IgD-negative memory B cell (primary cell): ENCODE measurements at regions not wholly inside any gene's neighbourhood (a gene's known extent, or its start where the extent isn't known, plus 50 kb on each side); places are given as distances from the start of the nearest gene placed in this dataset.

Source experiments
- H3K27ac Mint-ChIP-seq, 3 donors: one replicate each; pipeline ENCODE4 v1.8.0; 2020 to 2022; ENCODE audit warnings: mild to moderate bottlenecking in 3 of 3, mixed read lengths in 3 of 3, moderate library complexity in 1 of 3
- H3K27me3 Mint-ChIP-seq: one replicate; pipeline ENCODE4 v1.8.0; 2021; ENCODE audit warnings: mixed read lengths
- H3K36me3 Mint-ChIP-seq: one replicate; pipeline ENCODE4 v1.8.0; 2020; ENCODE audit warnings: mild to moderate bottlenecking, mixed read lengths
- H3K4me1 Mint-ChIP-seq, 3 donors: one replicate each; pipeline ENCODE4 v1.8.0; 2020 to 2022; ENCODE audit warnings: mixed read lengths in 3 of 3, mild to moderate bottlenecking in 1 of 3
- H3K4me3 Mint-ChIP-seq, 4 donors: one replicate each; pipeline ENCODE4 v1.8.0; 2020 to 2022; ENCODE audit warnings: mild to moderate bottlenecking in 4 of 4, mixed read lengths in 4 of 4, moderate library complexity in 3 of 4
- H3K9me3 Mint-ChIP-seq, 3 donors: one replicate each; pipeline ENCODE4 v1.8.0; 2020 to 2021; ENCODE audit warnings: mixed read lengths in 3 of 3, mild to moderate bottlenecking in 1 of 3

DNA sequence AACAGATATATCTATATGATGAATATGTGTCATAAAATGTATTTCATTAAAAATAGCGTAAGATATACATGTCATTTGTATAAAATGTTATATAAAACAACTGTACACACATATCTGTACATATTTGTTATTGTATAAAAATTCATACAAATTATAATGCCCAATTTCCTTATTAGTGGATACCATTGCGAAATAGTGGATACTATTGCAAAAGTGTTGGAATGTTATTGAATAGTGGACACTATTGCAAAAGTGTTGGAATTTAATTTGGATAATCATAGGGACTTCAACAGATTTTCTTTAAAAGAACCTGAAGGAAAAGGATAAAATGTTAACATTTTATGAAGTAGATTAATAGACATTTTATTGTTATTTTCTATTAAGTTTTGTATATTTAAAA, 487.4 kb downstream of the HAO1 start:
- Mint-ChIP-seq H3K36me3 (no peaks in the 10 kb centered on the region), H3K27me3 (no peaks in the 10 kb centered on the region), H3K9me3 (peaks cover 0 to 14% (median 6%) of the 10 kb centered on the region in 3 donors), H3K27ac (no peak overlapping the region), H3K4me3 (no peak overlapping the region), H3K4me1 (no peaks in the 10 kb centered on the region)

DNA sequence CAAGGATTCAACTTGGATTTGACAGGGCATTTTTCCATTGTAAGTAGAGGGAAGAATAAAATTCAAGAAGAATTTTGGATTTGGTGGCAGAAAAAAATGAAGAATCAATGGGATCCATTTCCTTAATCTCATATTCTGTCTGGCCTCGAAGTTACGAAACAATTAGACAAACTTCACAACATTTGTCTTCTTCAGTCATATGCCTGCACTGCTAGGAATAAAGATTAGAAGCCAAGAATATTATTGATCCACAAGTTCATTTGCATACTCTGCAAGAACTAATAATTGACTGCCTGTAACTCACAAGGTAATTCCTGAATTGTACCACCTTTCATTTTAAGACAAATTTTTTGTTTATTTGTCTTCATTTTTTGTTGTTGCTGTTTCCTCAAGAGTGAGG, 486.2 kb downstream of the HAO1 start:
- Mint-ChIP-seq H3K4me3 (no peak overlapping the region), H3K36me3 (no peaks in the 10 kb centered on the region), H3K9me3 (peaks cover 0 to 9% (median 5%) of the 10 kb centered on the region in 3 donors), H3K27ac (no peak overlapping the region), H3K4me1 (no peaks in the 10 kb centered on the region), H3K27me3 (no peaks in the 10 kb centered on the region)

DNA sequence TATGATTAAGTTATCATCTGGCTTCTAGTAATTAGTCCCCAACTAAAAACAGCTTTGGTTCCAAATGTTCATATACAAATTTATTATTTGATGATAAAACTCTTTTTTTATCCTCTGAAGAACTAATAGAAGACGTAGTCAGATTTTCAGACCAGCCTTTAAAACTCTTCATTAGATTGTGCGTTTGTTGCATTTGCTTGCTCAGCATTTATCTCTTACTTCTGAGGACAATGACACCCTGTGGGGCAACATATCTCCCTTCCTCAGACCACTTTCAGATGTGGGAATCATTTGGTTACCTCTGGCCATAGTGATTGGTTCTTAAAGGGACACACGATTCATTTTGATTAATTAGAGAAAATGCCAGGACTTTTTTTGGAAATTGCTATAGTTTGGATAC, 481.8 kb downstream of the HAO1 start:
- no peaks in the 10 kb centered on the region for H3K36me3 Mint-ChIP-seq
- no peak overlapping the region for H3K4me3 Mint-ChIP-seq
- H3K27ac Mint-ChIP-seq: no peak overlapping the region
- no peaks in the 10 kb centered on the region for H3K4me1 Mint-ChIP-seq
- H3K9me3 Mint-ChIP-seq: peaks cover 6 to 8% (median 7%) of the 10 kb centered on the region in 3 donors
- no peaks in the 10 kb centered on the region for H3K27me3 Mint-ChIP-seq

DNA sequence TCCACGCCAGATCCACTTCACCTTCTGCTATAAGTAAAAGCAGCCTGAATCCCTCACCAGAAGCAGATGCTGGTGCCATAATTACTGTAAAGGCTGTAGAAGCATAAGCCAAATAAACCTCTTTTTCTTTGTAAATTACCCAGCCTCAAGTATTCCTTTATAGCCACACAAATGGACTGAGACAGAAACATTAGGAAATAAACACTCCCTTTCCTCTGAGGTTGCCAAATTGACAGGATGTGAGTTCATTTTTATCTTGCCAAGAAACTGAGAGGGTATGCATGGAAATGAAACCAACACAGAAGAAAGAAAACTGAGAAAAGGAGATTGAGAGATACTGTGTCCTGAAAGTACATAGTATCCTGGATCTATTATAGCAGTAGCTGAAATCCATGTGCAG, 481.2 kb downstream of the HAO1 start:
- no peaks in the 10 kb centered on the region for H3K27me3 Mint-ChIP-seq
- no peaks in the 10 kb centered on the region for H3K36me3 Mint-ChIP-seq
- no peak overlapping the region for H3K27ac Mint-ChIP-seq
- no peak overlapping the region for H3K4me3 Mint-ChIP-seq
- H3K4me1 Mint-ChIP-seq: no peaks in the 10 kb centered on the region
- H3K9me3 Mint-ChIP-seq: peaks cover 6 to 8% (median 7%) of the 10 kb centered on the region in 3 donors

DNA sequence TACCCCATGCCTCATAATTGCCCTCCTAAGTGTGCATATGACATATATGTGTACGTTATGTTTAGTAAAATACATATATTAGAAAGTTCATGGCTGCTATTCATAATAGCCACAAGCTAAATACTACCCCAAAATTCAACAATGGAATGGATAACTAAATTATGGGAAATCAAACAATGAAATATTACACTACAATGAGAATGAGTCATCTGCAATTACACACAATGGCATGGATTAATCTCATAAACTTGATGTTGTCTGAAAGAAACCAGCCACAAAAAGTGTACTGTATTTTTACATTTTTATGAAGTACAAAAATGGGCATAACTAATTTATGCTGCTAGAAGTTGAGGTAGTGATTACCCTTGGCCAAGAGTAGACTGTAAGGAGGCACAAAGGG, 477.0 kb downstream of the HAO1 start:
- H3K27me3 Mint-ChIP-seq: no peaks in the 10 kb centered on the region
- no peaks in the 10 kb centered on the region for H3K36me3 Mint-ChIP-seq
- H3K9me3 Mint-ChIP-seq: peaks cover 2 to 12% (median 8%) of the 10 kb centered on the region in 3 donors
- no peak overlapping the region for H3K27ac Mint-ChIP-seq
- no peak overlapping the region for H3K4me3 Mint-ChIP-seq
- H3K4me1 Mint-ChIP-seq: no peaks in the 10 kb centered on the region

DNA sequence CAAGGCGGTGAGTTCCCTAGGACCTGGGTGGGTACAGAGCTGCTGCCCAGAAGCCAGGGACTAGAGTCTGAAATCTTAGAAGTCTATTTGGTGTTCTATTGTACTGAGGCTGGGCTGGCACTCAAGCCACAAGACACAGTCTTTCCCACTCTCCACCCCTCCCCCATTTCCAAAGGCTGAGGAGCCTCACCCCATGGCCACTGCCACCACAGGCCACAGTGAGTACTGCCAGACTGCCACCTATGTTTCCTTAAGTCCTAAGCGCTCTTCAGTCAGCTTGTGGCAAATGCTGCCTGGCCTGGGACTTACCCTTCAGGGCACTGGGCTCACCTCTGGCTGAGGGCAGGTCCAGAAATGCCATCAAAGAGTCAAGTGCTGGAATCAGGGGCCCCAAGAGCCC, 469.3 kb downstream of the HAO1 start:
- H3K27me3 Mint-ChIP-seq: no peaks in the 10 kb centered on the region
- H3K4me1 Mint-ChIP-seq: no peaks in the 10 kb centered on the region
- no peak overlapping the region for H3K4me3 Mint-ChIP-seq
- no peak overlapping the region for H3K27ac Mint-ChIP-seq
- H3K9me3 Mint-ChIP-seq: peaks cover 3 to 6% (median 5%) of the 10 kb centered on the region in 3 donors
- no peaks in the 10 kb centered on the region for H3K36me3 Mint-ChIP-seq

DNA sequence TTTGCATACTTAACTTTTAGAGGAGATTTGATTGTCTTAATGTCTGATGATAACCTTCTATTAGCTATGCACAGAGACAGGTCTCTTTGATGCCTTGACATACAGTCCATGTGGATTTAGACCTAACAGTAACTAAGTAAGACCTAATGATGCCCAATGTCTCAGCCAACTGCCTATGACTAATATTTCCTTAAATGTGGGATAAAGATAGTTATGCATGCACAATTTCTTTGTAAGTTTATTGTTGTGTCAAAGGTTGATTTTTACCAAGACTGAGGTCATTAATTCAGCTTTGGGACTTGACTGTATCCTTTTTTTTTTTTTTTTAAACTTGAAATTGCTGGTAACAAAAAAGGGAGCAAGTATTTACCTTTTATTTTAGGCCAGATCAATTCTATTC, 450.0 kb downstream of the HAO1 start:
- H3K4me3 Mint-ChIP-seq: no peak overlapping the region
- no peaks in the 10 kb centered on the region for H3K27me3 Mint-ChIP-seq
- no peaks in the 10 kb centered on the region for H3K36me3 Mint-ChIP-seq
- H3K9me3 Mint-ChIP-seq: peaks cover 5 to 12% (median 11%) of the 10 kb centered on the region in 3 donors
- no peaks in the 10 kb centered on the region for H3K4me1 Mint-ChIP-seq
- no peak overlapping the region for H3K27ac Mint-ChIP-seq

DNA sequence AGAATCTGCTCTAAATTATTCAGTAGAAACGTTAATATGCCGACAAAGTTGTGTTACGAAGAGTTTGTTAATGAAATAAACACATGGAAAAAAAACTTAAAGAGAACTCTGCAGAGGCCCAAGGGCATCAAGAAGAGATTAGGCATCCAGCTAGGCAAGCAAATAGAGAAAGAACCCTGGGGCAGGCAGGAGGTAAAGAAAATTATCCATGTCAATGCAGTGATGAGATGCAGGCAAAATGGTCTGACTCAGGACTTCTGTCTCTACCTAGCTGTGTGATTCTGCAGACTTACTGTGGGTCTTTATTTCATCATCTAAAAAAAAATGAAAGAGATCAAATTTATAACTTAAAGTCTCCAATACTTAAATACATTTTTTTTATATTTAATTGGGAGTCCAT, 448.0 kb downstream of the HAO1 start:
- H3K4me1 Mint-ChIP-seq: no peaks in the 10 kb centered on the region
- no peaks in the 10 kb centered on the region for H3K27me3 Mint-ChIP-seq

DNA sequence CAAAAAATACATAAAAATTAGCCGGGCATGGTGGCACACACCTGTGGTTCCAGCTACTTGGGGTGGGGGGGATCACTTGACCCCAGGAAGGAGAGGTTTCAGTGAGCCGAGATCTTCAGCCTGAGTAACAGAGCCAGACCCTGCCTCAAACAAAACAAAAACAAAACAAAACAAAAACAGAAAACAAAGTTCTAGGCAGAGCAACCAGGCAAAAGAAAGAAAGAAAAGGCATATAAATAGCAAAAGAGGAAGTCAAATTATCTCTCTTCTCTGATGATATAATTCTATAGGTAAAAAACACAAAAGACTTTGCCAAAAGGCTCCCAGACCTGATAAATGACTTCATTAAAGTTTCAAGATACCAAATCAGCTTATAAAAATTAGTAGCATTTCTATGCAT, 446.9 kb downstream of the HAO1 start:
- no peak overlapping the region for H3K27ac Mint-ChIP-seq
- no peaks in the 10 kb centered on the region for H3K4me1 Mint-ChIP-seq
- H3K4me3 Mint-ChIP-seq: no peak overlapping the region
- no peaks in the 10 kb centered on the region for H3K36me3 Mint-ChIP-seq
- no peaks in the 10 kb centered on the region for H3K27me3 Mint-ChIP-seq
- H3K9me3 Mint-ChIP-seq: peaks cover 5 to 15% (median 7%) of the 10 kb centered on the region in 3 donors

More for the DNA sequence above, 448.0 kb downstream of the HAO1 start:
- no peak overlapping the region for H3K4me3 Mint-ChIP-seq
- H3K27ac Mint-ChIP-seq: no peak overlapping the region
- no peaks in the 10 kb centered on the region for H3K36me3 Mint-ChIP-seq
- peaks cover 5 to 14% (median 8%) of the 10 kb centered on the region in 3 donors for H3K9me3 Mint-ChIP-seq

DNA sequence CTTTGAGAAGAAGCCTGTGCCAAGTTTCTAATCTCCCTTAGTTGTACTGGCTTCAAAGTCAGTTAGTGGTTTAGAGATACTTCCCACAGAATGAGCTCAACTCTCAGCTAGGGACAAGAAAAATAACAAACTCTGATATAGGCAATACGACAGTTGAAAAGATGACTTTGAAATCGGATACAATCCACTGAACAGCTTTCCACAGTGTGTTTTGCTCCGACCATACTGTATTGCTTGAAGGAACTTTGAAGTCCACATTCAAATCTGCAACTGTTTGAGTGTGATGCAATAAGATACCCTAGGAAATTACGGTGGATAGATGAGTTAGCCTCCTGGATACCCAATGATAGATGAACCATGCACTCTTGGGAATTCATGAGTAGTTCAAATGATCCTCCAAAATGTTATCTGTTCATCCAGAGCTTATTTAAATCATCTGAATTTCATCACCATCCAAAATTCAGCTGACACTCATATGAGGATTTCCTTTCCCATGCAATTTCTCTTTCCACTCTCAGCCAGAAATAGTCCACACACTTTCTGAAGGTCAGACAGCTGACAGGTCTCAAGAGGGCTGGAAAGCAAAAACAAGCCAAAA, 443.8 kb downstream of the HAO1 start:
- Mint-ChIP-seq H3K27me3 (no peaks in the 10 kb centered on the region), H3K9me3 (peaks cover 5 to 15% (median 8%) of the 10 kb centered on the region in 3 donors), H3K36me3 (no peaks in the 10 kb centered on the region), H3K4me1 (no peaks in the 10 kb centered on the region), H3K4me3 (no peak overlapping the region), H3K27ac (no peak overlapping the region)

DNA sequence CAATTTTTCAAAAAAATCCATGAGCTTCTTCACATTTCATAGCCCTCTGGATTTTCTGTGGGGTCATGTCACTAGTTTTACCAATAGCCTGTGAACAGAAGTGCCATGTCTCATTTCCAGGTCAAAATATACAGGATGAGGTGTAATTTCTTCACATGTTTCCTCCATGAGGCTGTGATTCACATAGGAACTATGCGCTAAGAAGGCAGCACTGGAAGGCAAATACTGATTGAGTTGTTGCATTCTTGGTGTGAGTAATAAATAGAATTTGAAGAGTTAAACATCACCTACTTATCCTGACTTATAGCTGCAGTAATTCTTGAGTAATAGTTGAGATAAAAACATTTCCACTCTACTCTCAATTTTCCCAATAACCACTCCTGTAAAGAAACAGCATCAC, 442.3 kb downstream of the HAO1 start:
- Mint-ChIP-seq H3K4me3 (no peak overlapping the region), H3K9me3 (peaks cover 2 to 15% (median 8%) of the 10 kb centered on the region in 3 donors), H3K27me3 (no peaks in the 10 kb centered on the region), H3K4me1 (no peaks in the 10 kb centered on the region), H3K27ac (no peak overlapping the region), H3K36me3 (no peaks in the 10 kb centered on the region)

DNA sequence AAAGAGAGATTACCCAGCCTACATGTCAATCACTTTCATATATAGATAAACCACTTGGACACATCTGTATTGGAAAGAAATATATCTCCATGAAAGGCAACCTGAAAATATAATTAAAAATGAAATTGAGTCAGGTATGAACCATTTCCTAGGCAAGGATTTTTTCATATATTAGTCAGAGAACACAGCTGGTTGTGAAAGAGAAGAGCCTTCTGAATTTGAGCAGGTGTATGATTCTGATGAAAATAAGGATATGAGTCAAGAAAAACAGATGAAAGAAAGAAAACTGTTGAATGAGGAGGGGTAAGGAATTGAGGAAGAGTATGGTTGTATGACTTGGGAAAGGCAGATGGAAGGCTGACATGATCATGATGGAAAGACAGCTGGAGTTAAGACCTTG, 441.1 kb downstream of the HAO1 start:
- no peaks in the 10 kb centered on the region for H3K4me1 Mint-ChIP-seq
- no peaks in the 10 kb centered on the region for H3K36me3 Mint-ChIP-seq
- H3K27ac Mint-ChIP-seq: no peak overlapping the region
- H3K27me3 Mint-ChIP-seq: no peaks in the 10 kb centered on the region
- peaks cover 2 to 14% (median 7%) of the 10 kb centered on the region in 3 donors for H3K9me3 Mint-ChIP-seq
- no peak overlapping the region for H3K4me3 Mint-ChIP-seq

DNA sequence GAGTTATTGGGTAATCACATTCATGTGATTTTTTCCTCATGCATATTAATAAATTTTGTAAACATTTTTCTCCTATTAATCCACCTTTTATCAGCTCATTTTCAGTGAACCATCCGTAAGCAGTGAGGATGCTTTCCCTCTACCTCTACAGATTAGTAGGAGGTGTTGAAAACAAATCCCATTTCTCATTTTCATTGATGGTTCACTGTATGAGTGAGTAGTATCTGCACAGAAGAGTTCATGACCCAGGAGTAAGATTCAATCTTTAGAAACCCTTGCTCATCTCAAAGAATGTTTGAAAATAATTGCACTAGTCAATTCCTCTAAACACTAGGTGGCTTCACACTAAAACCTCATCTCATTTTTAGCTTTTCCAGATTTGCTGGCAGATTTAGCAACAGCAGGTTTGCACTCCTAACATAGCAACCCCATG, 440.0 kb downstream of the HAO1 start:
- no peak overlapping the region for H3K27ac Mint-ChIP-seq

DNA sequence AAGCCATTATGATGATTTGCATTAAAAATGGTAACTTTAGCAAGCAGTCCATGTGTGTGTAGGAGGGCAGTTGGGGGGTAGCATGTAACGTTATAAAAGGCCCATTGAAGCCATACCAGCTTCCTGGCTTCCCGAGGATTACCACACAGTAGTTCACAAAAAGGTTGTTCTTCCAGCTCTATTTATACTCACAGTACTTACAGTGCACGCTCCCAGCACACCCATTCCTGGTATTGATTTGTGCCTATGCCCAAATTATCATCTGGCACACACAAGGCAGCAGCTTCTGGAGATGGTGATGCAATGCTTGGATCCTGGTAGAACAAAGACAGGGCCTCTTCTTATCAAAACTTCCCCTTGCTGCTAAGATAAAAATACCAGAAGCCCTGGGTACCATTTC, 436.8 kb downstream of the HAO1 start:
- Mint-ChIP-seq H3K4me1 (no peaks in the 10 kb centered on the region), H3K4me3 (no peak overlapping the region), H3K27ac (no peak overlapping the region), H3K27me3 (no peaks in the 10 kb centered on the region), H3K9me3 (peaks cover 0 to 7% (median 3%) of the 10 kb centered on the region in 3 donors), H3K36me3 (no peaks in the 10 kb centered on the region)

More for the DNA sequence above, 440.0 kb downstream of the HAO1 start:
- Mint-ChIP-seq H3K9me3 (peaks cover 2 to 4% (median 2%) of the 10 kb centered on the region in 3 donors), H3K4me3 (no peak overlapping the region), H3K36me3 (no peaks in the 10 kb centered on the region), H3K27me3 (no peaks in the 10 kb centered on the region), H3K4me1 (no peaks in the 10 kb centered on the region)

DNA sequence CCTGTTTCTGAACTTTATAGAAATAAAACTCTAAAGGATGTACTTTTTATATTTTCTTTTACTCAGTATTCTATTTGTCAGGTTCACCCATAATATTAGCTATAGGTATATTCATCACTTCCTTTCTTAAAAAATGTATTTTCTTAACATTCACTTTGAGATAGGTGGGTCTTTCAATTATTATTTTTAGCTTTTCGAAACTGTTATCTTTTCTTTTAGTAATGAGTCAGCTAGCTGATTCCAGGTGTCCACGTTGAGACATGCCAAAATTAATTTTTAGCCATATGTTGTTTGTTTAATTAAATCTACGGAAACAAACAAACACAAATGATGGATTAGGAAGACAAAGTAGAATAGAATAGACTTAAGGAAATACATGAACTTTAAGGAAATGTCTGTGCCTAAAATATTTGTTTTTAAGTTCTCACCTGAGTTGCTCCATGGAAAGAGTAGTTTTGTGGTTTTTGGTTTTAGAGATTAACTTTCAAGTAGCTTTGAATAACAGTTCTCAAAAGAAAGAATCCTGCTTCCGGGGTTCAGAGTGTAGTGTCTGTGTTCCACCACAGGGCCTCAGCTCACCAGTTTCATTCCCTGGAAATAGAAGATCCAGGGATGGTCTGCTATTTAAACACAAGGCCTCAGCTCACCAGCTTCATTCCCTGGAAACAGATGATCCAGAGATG, 435.0 kb downstream of the HAO1 start:
- Mint-ChIP-seq H3K9me3 (peaks cover 0 to 7% (median 6%) of the 10 kb centered on the region in 3 donors), H3K4me3 (no peak overlapping the region), H3K4me1 (no peaks in the 10 kb centered on the region), H3K36me3 (no peaks in the 10 kb centered on the region), H3K27ac (no peak overlapping the region), H3K27me3 (no peaks in the 10 kb centered on the region)

DNA sequence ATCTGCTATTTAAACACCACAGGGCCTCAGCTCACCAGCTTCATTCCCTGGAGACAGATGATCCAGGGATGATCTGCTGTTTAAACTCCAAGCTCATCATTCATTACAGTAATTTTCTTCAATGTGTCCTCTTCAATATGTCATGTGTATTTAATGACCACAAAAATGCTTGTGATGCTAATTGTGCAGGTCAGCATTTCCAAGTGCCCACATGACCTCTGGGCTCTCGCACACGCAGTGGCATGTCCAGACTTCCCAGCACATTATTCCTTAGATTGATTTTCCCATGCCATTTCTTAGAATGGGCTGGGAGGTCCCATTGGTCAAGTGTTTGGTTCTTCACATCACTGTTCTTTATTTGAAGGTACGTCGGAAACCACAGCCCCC, 434.4 kb downstream of the HAO1 start:
- Mint-ChIP-seq H3K4me3 (no peak overlapping the region), H3K27me3 (no peaks in the 10 kb centered on the region), H3K27ac (no peak overlapping the region), H3K36me3 (no peaks in the 10 kb centered on the region), H3K9me3 (peaks cover 0 to 6% (median 4%) of the 10 kb centered on the region in 3 donors), H3K4me1 (no peaks in the 10 kb centered on the region)
